GM18951 (cell line): ENCODE measurements at regions not wholly inside any gene's neighbourhood (a gene's known extent, or its start where the extent isn't known, plus 50 kb on each side); places are given as distances from the start of the nearest gene placed in this dataset.

Source experiments
- POLR2A ChIP-seq: IDR thresholded peaks from 4 replicates; pipeline ENCODE4 v1.6.1; 2011; ENCODE audit warnings: mild to moderate bottlenecking; ENCODE audit not compliant: insufficient read length, insufficient read depth; ENCODE audit errors: extremely low read depth
- in situ Hi-C: fragments of 300-500 bp; cut with MboI; formaldehyde crosslinking; loops from one replicate; pipeline ENCODE4 v1.12.0; 2022; ENCODE audit warnings: low sequenced_read_pairs, mixed read lengths, inconsistent platforms; ENCODE audit not compliant: unreplicated experiment

DNA sequence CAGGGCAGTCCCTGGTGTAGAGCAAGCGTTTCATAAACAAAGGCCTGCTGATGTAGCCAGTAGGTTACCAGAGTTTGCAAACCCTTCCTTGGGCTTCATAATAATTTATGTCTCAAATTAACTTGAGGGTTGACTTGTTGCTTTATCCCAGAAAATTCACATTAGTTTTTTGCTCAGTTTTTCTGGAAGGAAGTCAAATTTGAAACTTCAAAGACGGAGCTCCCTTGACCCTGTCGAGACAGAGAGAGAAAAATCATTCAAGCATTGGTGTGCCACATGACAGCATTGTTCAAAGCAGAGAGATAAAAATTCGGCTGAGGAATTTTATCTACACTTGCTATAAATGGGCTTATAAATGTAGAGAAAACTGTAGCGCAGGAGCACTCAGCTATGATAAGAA lies 627.7 kb downstream of the TNS3 start:
- no peak for TF ChIP-seq POLR2A
- in situ Hi-C loops: no loop called here

DNA sequence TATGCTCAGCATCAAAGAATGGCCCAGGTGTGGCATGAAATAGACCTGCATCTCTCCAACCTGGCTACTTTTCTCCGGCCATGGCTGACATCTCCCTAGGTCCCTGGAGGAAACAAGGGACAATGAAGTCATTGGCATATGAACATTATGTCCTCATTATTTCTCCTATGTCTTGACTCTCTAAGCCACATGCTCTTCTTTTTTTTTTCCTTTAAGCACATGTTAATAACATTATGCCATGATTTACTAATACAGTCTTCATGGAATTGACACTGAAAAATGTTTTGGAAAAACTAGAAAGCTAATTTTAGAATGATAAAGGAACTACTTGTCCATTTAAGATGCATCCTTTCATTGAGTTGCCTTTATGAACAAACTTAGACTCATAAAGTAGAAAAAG lies 628.9 kb downstream of the TNS3 start:
- TF ChIP-seq POLR2A: no peak
- in situ Hi-C loops: no loop called here

DNA sequence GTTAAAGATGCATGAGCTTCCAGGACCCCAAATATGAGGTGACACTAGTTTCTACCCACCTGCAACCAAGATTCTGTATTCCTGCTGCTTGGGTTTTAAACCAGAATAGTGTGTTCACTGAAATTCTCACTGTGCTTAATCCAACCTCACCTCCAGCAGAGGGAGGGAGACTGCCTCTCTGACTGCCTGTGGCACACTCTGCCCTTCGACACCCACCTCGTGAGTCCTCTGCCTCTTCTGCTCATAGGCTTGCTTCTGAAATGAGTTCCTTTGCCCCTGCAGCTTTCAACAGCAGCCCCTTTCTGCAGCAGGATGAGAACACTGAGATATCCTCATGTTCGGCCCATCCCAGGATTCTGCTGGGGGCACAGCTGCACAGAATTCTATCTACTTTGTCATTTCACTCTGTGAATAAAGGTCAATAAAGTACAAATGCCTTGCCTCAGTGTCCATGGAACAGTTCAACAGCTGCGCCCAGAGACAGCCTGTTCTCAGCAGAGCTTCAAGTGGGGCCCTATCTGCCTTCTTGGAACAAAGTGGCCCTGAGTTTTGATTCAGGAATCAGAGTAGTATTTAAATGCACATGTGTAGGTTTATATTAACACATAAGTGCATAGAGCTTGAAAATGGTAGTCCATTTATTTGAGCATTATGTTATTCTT lies 632.5 kb downstream of the TNS3 start:
- in situ Hi-C loops: no loop called here
- TF ChIP-seq POLR2A: no peak

DNA sequence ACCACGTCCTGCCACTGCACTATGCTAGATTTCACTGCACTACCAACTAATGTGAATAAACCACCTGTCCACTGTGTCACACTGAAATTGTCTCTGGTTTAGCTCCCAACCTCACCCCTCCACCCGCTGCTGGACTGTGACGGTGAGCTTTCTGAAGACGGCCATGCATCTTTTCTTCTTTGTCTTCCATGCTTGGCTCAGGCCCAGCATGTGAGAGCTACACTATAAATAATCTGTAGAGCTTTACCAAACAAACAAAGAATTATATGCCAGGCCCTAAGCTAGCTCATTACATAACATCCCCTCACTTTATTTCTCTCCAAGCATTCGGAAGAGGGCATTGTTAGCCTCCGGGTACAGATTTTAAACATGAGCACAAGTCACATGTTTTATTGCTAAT lies 633.2 kb downstream of the TNS3 start:
- in situ Hi-C loops: no loop called here
- TF ChIP-seq POLR2A: no peak

DNA sequence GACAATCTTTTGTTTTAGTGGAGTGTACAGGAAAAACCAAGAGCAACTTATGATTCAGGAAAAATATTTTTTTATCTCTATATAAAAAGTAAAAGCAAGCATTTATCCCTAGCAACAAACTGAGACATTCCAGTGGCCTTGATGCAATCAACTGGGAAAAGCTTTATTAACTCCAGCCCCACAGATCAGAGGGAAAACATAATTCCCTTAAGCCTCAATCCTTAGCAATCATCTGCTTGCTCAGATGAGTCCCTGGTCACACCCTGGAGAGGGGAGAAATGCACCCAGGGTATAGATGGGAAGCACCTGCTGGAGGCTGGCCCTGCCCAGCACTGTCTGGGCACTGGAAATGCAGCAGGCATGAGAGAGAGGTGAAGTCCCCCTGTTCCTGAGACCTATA lies 636.6 kb downstream of the TNS3 start:
- in situ Hi-C loops: no loop called here
- no peak for TF ChIP-seq POLR2A

DNA sequence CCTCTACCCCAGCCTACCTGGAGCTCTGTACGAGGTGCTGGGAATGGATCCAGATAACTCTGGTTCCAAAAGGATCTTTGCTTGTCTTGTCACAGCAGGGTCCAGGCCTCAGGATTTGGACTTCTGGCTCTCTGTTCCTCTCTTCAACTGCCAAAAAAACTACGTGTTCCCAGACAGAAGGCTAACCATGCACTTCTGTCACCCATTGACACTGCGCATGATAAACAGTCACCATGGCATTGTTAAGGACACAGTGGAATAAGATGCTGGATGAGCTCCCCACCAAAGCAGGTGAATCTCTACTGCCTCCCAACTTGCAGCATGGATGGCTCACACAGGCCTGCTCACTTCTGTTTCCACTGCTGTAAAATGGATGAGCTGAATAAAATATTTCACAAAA lies 637.9 kb downstream of the TNS3 start:
- TF ChIP-seq POLR2A: no peak
- in situ Hi-C loops: no loop called here

DNA sequence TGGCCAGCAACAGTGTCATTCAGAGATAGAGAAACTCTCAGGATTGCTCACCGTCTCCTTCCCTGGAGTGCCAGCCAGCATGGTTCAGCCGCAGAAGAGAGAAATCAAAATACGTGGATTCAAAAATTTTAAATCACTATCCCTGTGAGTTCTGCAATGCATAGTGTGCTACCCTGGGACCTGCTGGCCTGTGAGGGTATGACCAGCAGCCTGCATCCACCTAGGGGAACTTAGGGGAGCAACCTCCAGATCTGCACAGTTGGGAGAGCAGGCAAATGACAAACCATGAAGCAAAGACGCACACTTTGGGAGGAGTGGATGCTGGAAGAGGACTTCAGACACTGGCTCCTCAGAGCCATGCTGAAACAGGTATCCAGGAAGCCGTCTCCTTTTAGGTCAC lies 639.3 kb downstream of the TNS3 start:
- TF ChIP-seq POLR2A: no peak
- in situ Hi-C loops: no loop called here

DNA sequence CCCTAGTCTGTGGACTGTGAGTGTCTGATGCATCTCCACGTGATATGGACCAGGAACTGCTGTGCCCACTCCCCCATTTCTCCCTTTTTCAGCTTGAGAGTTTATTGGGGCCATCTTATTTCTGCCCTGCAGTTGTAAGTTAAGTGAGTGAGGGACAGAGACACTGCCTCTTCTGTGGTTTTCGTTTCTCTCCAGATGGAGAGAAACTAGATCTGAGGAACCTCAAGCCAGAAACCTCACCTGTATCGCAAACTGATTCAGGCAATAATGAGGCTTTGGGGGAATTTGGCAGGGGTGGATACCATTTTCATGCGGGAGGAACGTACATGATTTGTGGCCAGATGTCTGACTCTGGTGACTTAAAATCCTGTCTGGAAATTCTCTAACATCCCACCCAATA lies 641.7 kb downstream of the TNS3 start:
- in situ Hi-C loops: no loop called here
- TF ChIP-seq POLR2A: no peak

DNA sequence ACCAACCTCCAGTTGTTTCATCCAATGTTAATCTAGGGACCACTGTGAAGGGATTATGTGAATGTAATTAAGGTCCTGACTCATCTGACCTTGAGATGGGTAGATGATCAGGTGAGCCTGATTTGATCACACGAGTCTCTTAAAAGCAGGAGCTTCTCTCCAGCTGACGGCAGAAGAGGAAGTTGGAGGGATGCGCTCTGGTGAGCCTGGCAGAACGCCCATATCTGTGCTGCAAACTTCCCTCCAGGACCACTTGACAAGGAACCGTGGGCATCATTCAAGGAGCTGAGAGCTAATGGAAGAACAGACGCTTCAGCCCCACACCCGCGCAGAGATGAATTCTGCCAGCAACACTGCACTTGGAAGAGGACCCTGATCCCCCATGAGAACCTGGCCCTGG lies 642.4 kb downstream of the TNS3 start:
- no peak for TF ChIP-seq POLR2A
- in situ Hi-C loops: no loop called here

DNA sequence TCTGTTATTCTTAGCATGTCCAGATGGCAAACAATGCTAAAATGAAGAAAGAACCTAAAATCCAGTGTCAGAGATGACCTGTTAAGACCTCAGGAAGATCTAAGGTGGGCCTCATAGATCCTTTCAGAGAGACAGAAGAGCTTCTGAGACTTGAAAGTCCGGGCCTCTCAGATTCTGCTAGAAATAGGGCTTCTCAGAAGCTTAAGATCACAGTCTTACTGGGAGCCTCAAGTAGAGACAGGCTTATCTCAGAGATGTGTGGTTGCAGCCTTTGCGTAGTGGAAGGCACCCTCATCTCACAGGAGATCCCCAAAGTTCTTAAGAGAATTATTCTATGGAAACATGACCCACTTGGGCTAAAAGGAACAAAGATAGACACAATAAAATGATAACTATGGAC lies 642.8 kb downstream of the TNS3 start:
- TF ChIP-seq POLR2A: no peak
- in situ Hi-C loops: no loop called here

DNA sequence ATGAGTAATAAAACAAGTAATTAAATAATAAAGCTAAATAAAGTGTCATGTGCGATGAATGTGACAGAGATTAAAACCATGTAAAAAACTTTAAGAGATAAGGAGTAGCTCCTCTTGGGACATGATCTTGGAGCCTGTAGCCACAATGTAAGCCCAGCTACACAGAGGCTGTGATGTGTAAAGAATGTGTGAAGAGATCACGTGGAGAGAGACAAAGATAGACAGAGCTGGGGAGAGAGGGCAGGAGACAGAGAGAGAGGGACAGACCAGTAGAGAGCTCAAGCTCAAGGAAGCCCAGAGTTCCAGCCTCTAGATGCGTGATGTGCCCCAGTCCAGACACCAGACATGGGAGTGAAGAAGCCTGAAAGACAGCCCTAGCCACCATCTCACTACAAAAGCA lies 644.1 kb downstream of the TNS3 start:
- in situ Hi-C loops: no loop called here

DNA sequence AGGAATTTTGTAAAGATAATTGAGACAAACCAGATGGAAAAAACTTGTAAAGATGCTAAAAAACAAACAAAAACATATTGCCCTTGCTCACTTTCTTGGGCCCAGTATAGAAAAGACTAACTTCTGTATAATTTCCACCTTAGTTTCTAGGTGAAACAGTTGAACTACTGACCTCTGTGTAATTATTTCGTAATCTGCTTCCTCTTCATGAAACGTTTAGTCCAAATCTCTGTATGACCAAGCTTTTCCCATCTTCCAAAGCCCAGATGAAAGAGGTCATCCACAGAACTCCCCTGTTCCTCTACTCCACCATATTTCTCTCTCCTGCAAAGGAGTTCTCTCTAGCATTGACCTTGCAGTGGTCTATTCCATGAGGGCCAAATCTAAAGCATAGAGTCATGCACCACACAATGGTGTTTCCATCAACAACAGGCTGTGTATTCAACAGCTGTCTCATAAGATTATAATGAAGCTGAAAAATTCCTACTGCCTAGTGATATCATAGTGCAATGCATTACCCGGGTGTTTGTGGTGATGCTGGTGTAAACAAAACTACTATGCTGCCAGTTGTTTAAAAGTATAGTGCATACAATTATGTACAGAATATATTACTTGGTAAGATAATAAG lies 647.6 kb downstream of the TNS3 start:
- in situ Hi-C loops: no loop called here
- TF ChIP-seq POLR2A: no peak

More for the DNA sequence above, 644.1 kb downstream of the TNS3 start:
- no peak for TF ChIP-seq POLR2A

DNA sequence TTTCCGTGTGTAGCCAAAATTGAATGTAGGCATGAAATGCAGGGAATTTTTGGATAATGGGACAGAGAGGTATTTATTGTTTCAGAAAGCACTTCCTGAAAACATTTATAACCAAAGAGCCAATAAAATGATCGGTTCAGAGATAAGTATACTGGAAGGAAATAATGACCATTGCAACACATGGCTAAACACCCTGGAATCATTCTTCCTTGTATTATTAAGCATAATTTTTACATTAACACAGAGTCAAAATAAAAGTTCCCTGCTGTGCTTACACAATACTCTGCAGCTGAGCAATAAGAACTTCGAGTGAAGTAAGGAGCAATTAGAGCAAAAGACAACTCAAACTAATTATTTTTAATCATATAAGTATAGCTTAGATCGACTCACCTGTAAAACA lies 648.3 kb downstream of the TNS3 start:
- in situ Hi-C loops: no loop called here
- TF ChIP-seq POLR2A: no peak

DNA sequence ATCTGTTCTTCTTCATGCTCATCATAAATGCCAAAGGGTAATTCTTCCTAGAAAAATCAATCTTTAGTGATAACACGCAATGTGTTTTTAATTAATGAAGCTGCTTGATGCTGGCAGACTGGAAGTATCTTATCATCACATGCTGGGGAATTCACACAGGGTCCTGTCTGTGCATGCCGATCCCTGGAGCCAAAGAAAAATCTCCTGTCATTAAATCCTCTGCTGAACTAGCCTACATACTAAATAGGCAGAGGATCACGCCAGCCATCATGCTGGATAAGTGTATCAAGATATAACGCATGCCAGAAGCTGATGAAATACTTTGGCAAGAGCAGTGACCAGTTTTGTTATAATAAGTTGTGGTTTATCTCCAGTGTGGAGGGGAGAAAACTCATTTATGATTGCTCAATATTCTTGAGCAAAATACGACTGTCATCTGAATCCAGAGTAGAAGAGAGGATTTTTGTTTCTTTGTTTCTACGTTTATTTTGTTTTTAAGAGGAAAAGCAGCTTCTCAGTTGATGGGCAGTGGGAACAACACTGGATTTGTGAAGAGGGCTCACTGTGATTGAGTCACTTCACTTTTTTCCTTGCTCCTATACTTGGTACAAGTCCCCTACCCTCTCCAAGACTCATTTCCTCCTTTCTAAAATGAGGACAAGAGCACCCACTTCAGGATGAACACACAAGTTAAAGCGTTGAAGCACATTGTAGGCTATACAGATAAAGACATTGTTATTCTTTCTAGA lies 649.1 kb downstream of the TNS3 start:
- in situ Hi-C loops: no loop called here
- TF ChIP-seq POLR2A: no peak

DNA sequence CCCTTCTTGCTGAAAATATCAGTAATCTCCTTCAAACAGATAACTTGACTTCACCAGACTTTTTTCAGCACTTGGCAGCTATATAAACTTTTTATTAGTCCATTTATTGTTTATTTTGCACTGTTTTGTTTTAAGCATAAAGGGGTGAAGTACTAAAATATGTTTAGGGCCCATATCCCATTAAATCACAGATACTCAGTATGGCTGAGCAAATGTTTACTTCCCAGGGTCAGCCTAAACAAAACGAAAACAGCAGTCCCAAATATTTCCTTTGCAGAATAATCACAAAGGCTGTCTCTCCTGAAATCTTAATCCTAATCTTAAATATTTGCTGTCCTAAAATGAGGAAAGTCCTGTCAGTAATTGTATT lies 649.6 kb downstream of the TNS3 start:
- in situ Hi-C loops: no loop called here
- TF ChIP-seq POLR2A: no peak

DNA sequence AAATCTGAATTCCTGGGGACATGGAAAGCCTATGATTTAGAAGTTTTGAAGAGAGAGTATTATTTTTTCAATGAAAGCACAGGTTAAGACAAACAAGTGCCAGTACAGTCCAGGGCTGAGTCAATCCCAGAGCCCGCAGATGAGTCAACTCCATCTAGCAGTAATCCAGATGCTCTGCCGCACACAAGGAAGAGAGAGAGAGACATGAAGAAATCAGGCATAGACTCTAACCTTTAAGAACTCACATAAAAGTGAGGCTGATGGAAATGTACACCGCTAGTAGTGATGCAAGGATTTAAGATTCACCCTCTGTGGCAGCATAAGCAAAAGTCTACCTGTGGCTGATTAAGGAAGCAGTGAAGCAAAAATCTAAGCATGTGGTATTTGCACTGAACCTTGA lies 651.5 kb downstream of the TNS3 start:
- TF ChIP-seq POLR2A: no peak
- in situ Hi-C loops: no loop called here
